ENCODE measurements at regions not wholly inside any gene's neighbourhood (a gene's known extent, or its start where the extent isn't known, plus 50 kb on each side); places are given as distances from the start of the nearest gene placed in this dataset.

DNA sequence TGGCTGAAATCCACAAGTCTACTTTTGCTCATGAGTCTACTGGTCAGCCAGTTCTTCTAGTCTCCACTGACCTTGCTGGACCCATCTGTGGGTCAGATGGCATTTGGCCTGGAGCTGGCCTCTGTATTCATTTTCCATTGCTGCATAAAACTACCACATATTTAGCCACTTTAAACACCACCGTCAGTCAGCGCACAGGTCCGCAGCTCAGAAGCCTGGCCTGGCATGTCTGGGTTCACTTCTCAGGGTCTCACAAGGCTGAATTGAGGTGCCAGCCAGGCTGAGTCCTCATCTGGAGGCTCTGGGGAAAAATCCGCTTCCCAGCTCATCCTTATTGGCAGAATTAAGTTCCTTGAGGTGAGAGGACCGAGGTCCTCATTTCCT, 54.7 kb downstream of the BARX1 start:
- TF ChIP-seq, protein P1, sequence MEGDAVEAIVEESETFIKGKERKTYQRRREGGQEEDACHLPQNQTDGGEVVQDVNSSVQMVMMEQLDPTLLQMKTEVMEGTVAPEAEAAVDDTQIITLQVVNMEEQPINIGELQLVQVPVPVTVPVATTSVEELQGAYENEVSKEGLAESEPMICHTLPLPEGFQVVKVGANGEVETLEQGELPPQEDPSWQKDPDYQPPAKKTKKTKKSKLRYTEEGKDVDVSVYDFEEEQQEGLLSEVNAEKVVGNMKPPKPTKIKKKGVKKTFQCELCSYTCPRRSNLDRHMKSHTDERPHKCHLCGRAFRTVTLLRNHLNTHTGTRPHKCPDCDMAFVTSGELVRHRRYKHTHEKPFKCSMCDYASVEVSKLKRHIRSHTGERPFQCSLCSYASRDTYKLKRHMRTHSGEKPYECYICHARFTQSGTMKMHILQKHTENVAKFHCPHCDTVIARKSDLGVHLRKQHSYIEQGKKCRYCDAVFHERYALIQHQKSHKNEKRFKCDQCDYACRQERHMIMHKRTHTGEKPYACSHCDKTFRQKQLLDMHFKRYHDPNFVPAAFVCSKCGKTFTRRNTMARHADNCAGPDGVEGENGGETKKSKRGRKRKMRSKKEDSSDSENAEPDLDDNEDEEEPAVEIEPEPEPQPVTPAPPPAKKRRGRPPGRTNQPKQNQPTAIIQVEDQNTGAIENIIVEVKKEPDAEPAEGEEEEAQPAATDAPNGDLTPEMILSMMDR (IDR thresholded peaks at IDR 0.05): no peak
- no peak for TF ChIP-seq POLR2AphosphoS5 (IDR thresholded peaks at IDR 0.05)
